NB4 (cell line): ENCODE measurements at regions not wholly inside any gene's neighbourhood (a gene's known extent, or its start where the extent isn't known, plus 50 kb on each side); places are given as distances from the start of the nearest gene placed in this dataset.

Source experiments
- CTCF ChIP-seq: IDR thresholded peaks from one replicate; pipeline ENCODE4 v1.5.1; 2012; ENCODE audit warnings: low read depth, low read length
- MAX ChIP-seq: IDR thresholded peaks from 2 replicates; pipeline ENCODE4 v1.6.1; 2011; ENCODE audit warnings: low read depth, low read length
- MYC ChIP-seq: IDR thresholded peaks from 2 replicates; pipeline ENCODE4 v1.6.1; 2011; ENCODE audit warnings: low read depth, low read length

- TF ChIP-seq CTCF (no peak), MAX (no peak), MYC (no peak)
Observed at GRCh38 chr10:118978998-118979350, 50.5 kb upstream of the NANOS1 start.
